GM13976 (cell line): ENCODE measurements at regions not wholly inside any gene's neighbourhood (a gene's known extent, or its start where the extent isn't known, plus 50 kb on each side); places are given as distances from the start of the nearest gene placed in this dataset.
"Not testable (repeated sequence)": the region's sequence is repeated elsewhere in the genome, so short reads cannot be mapped to it uniquely, and the experiment has no call there.

ENCODE experiments used
- DNase-seq: peaks from one replicate; pipeline ENCODE4 v3.0.0; 2012; ENCODE audit warnings: low spot score
- CTCF ChIP-seq: IDR thresholded peaks from 2 replicates; pipeline ENCODE4 v1.5.1; 2012; ENCODE audit warnings: borderline replicate concordance, mild to moderate bottlenecking; ENCODE audit not compliant: insufficient read depth; ENCODE audit errors: extremely low read depth, missing control alignments, control extremely low read depth
- in situ Hi-C: fragments of 300-500 bp; cut with MboI; formaldehyde crosslinking; loops from one replicate; pipeline ENCODE4 v1.12.0; 2022; ENCODE audit warnings: low sequenced_read_pairs, mixed read lengths, inconsistent platforms; ENCODE audit not compliant: unreplicated experiment

DNA sequence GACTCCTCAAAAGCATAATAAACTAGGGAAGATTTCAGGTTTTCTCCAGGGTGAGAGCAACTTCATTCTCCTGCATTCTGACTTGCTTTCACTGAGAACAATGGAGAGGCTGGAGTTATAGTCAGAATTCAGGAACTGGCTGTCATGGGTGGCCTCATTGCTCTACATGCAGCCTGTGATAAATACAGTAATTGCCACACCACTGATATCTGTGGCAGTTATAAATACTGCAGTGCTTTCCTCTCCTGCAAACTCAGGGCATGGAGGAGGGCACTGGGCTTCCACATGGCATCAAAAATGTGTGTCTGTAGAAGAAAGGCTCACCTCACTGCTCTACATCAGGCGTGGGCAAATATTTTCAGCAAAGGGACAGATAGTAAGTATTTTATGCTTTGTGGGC lies 510.2 kb downstream of the ZNF516 start:
- TF ChIP-seq CTCF, result no peak
- in situ Hi-C loops, result no loop called here
- DNase-seq, result no peak

DNA sequence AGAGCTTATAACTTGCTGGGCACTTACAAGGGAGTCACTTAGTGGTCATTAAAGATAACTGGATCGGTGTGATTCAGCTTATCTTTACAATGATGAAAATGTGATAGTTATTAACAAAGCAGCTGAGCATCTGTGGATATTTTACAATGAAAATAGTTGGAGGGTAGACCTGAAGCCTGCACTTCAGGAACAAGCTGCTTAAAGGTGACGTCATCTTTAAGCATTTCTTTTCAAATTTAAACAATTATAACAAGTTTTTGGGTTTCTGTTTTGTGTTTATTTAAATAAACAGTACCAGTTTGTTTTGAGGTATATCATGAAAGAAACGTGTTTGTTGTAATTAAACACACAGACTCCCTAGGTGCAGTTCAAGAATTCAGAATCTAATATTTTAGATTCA lies 513.9 kb downstream of the ZNF516 start:
- in situ Hi-C loops, result no loop called here
- no peak for DNase-seq
- no peak for TF ChIP-seq CTCF

DNA sequence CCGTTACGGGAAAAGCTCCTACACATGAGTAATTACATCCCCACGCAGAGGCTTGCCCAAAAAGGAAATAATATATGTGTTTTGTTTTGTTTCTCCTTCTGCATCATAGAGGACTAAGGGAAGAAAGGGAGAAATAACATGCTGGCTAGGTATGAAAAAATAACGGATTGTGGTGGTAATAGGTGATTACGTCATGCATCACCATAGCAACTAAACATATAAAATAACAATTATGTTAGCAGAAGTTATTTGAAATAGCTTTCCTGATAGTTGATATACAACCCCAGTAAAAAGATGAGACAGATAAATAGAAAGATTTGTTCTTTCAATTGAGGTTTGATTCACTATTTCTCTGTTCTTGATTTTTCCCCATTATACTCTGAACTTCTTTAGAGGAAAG lies 518.0 kb downstream of the ZNF516 start:
- in situ Hi-C loops, result no loop called here
- TF ChIP-seq CTCF, result no peak
- DNase-seq, result no peak

- DNase-seq, result no peak
- in situ Hi-C loops, result no loop called here
- TF ChIP-seq CTCF, result no peak
Measured at GRCh38 chr18:75970212-75970611, 524.8 kb downstream of the ZNF516 start.

GRCh38 chr18:75966431-75966830 lies 528.6 kb downstream of the ZNF516 start:
- TF ChIP-seq CTCF, result no peak
- in situ Hi-C loops, result no loop called here
- DNase-seq, result no peak

DNA sequence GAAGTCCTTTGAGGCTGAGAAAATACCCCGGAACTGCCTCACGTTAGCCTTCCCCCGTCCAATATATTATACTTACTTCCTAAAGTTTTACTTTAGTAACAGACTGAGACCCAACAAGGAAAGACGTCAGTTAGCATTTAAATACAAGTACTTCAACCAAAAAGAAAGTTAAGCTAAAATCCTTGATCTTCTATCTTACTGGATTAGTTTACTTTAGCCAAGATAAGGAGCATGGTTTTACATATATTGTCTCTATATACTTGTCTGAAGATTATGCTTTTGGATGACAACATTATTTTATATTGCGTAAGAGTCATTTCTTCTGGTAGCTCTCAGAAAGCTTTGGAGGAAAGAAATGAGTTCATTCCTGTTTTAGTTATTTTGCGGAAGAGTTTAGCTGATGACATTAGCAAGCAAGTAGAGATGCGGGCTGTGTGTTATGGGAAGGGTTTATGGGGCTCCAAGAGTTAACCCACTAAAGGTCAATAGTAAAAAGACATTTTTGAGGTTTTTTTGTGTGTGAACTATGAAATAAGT lies 532.9 kb downstream of the ZNF516 start:
- no peak for TF ChIP-seq CTCF
- in situ Hi-C loops, result no loop called here
- DNase-seq, result no peak

GRCh38 chr18:75960356-75960755 lies 532.9 kb upstream of the SMIM21 start:
- in situ Hi-C loops, DNase-seq: not testable (repeated sequence)
